Keratinocyte (primary cell): ENCODE measurements at regions not wholly inside any gene's neighbourhood (a gene's known extent, or its start where the extent isn't known, plus 50 kb on each side); places are given as distances from the start of the nearest gene placed in this dataset.

Experiments used
- DNase-seq: peaks from one replicate; pipeline ENCODE4 v3.0.0-alpha.2; 2011; ENCODE audit warnings: low read depth, missing footprints, low spot score
- FAIRE-seq: peaks from 2 replicates; lab custom pipeline; 2011; peaks lifted over from hg19 to GRCh38; lab: Jason Lieb, UNC
- H2AFZ ChIP-seq: 2 replicates; pipeline ENCODE4 v1.6.0; 2012; ENCODE audit warnings: low read length, control low read depth, inconsistent platforms; ENCODE audit not compliant: control insufficient read depth
- H3K27ac ChIP-seq: 2 replicates; pipeline ENCODE4 v1.5.1; 2011; ENCODE audit warnings: low read length; ENCODE audit not compliant: control insufficient read depth, insufficient read depth
- H3K27me3 ChIP-seq: 3 replicates; pipeline ENCODE4 v1.6.0; 2011; ENCODE audit warnings: low read length; ENCODE audit not compliant: control insufficient read depth, insufficient read depth; ENCODE audit errors: extremely low read depth
- H3K36me3 ChIP-seq, 2 experiments: 2 replicates in 1 of 2; 3 replicates in 1 of 2; pipeline ENCODE4 v1.5.1; 2011; ENCODE audit warnings: low read length in 2 of 2, mild to moderate bottlenecking in 1 of 2; ENCODE audit not compliant: control insufficient read depth in 2 of 2, insufficient read depth in 2 of 2; ENCODE audit errors: extremely low read depth in 1 of 2
- H3K4me1 ChIP-seq: 3 replicates; pipeline ENCODE4 v1.5.1; 2011; ENCODE audit warnings: low read length; ENCODE audit not compliant: control insufficient read depth, insufficient read depth; ENCODE audit errors: extremely low read depth
- H3K4me2 ChIP-seq: 3 replicates; pipeline ENCODE4 v1.6.0; 2011; ENCODE audit warnings: low read depth, low read length; ENCODE audit not compliant: control insufficient read depth, insufficient read depth; ENCODE audit errors: extremely low read depth
- H3K4me3 ChIP-seq, 3 experiments: fragments of 200-600 bp in 1 of 3; sonication (generic) in 1 of 3; 2 replicates in 2 of 3; 3 replicates in 1 of 3; pipeline ENCODE4 v1.5.1; 2011 to 2016; ENCODE audit warnings: low read length in 3 of 3, mild to moderate bottlenecking in 3 of 3, control low read depth in 2 of 3, inconsistent platforms in 1 of 3, low read depth in 1 of 3, mixed read lengths in 1 of 3, mixed run types in 1 of 3, moderate library complexity in 1 of 3; ENCODE audit not compliant: control insufficient read depth in 2 of 3, insufficient read depth in 2 of 3; ENCODE audit errors: extremely low read depth in 1 of 3
- H3K79me2 ChIP-seq: 2 replicates; pipeline ENCODE4 v1.6.0; 2012; ENCODE audit warnings: low read length; ENCODE audit not compliant: control insufficient read depth, insufficient read depth
- H3K9ac ChIP-seq: 3 replicates; pipeline ENCODE4 v1.6.0; 2011; ENCODE audit warnings: low read length; ENCODE audit not compliant: control insufficient read depth, insufficient read depth; ENCODE audit errors: extremely low read depth
- H3K9me1 ChIP-seq: 3 replicates; pipeline ENCODE4 v1.6.0; 2011; ENCODE audit warnings: low read length; ENCODE audit not compliant: control insufficient read depth, insufficient read depth; ENCODE audit errors: extremely low read depth
- H3K9me3 ChIP-seq: 2 replicates; pipeline ENCODE4 v1.5.1; 2012; ENCODE audit warnings: low read depth, low read length; ENCODE audit not compliant: control insufficient read depth
- H4K20me1 ChIP-seq: 3 replicates; pipeline ENCODE4 v1.6.0; 2011; ENCODE audit warnings: low read length; ENCODE audit not compliant: control insufficient read depth, insufficient read depth; ENCODE audit errors: extremely low read depth
- EZH2 ChIP-seq: IDR thresholded peaks from one replicate; pipeline ENCODE4 v1.6.1; 2012; ENCODE audit warnings: inconsistent platforms, mild to moderate bottlenecking, low read length, moderate library complexity
- dilution Hi-C: fragments of 300-500 bp; cut with MboI; formaldehyde crosslinking; loops from one replicate; pipeline ENCODE4 v1.7.0; 2020; ENCODE audit warnings: low sequenced_read_pairs; ENCODE audit not compliant: extremely low pct_ligation_motif_present
- TF ChIP-seq, protein P1 (sequence below), 3 experiments: IDR thresholded peaks in 1 of 3; conservative IDR thresholded peaks in 1 of 3; optimal IDR thresholded peaks in 1 of 3; 2 replicates in 2 of 3; 3 replicates in 1 of 3; pipeline versions ENCODE3 to v1.5.1; 2011; ENCODE audit warnings: low read length in 3 of 3, mild to moderate bottlenecking in 3 of 3, moderate library complexity in 2 of 3, control low read depth in 1 of 3, inconsistent platforms in 1 of 3; ENCODE audit not compliant: insufficient read depth in 2 of 3; ENCODE audit errors: extremely low read depth in 1 of 3

- H3K27me3 ChIP-seq: no peaks in the 10 kb centered on the region
- peaks cover 4% of the 10 kb centered on the region for H3K4me1 ChIP-seq
- DNase-seq: no peak
- H3K27ac ChIP-seq: no peak overlapping the region
- no peak overlapping the region for H3K9ac ChIP-seq
- H3K79me2 ChIP-seq: no peaks in the 10 kb centered on the region
- no peaks in the 10 kb centered on the region for H3K36me3 ChIP-seq
- no peak for TF ChIP-seq EZH2
- TF ChIP-seq, protein P1, sequence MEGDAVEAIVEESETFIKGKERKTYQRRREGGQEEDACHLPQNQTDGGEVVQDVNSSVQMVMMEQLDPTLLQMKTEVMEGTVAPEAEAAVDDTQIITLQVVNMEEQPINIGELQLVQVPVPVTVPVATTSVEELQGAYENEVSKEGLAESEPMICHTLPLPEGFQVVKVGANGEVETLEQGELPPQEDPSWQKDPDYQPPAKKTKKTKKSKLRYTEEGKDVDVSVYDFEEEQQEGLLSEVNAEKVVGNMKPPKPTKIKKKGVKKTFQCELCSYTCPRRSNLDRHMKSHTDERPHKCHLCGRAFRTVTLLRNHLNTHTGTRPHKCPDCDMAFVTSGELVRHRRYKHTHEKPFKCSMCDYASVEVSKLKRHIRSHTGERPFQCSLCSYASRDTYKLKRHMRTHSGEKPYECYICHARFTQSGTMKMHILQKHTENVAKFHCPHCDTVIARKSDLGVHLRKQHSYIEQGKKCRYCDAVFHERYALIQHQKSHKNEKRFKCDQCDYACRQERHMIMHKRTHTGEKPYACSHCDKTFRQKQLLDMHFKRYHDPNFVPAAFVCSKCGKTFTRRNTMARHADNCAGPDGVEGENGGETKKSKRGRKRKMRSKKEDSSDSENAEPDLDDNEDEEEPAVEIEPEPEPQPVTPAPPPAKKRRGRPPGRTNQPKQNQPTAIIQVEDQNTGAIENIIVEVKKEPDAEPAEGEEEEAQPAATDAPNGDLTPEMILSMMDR (optimal IDR thresholded peaks at IDR 0.05 in 1 of 3, IDR thresholded peaks at IDR 0.05 in 1 of 3, conservative IDR thresholded peaks at IDR 0.05 in 1 of 3; ENCODE audit: extremely low read depth in 1 of 3, insufficient read depth in 2 of 3, low read length in 3 of 3): no peak
- no peaks in the 10 kb centered on the region for H3K9me3 ChIP-seq
- no peak overlapping the region for H3K4me3 ChIP-seq
- H2AFZ ChIP-seq: no peak overlapping the region
- FAIRE-seq: no peak
- no peaks in the 10 kb centered on the region for H4K20me1 ChIP-seq
- no peaks in the 10 kb centered on the region for H3K9me1 ChIP-seq
- dilution Hi-C loops: no loop called here
- no peak overlapping the region for H3K4me2 ChIP-seq
Measured at GRCh38 chr13:33352041-33352440, 66.5 kb upstream of the STARD13 start.

- FAIRE-seq: no peak
- no peak overlapping the region for H3K27ac ChIP-seq
- H3K9ac ChIP-seq: no peak overlapping the region
- H3K27me3 ChIP-seq: no peaks in the 10 kb centered on the region
- no peak overlapping the region for H3K4me2 ChIP-seq
- H3K79me2 ChIP-seq: no peaks in the 10 kb centered on the region
- H3K4me1 ChIP-seq: peaks cover 4% of the 10 kb centered on the region
- DNase-seq: no peak
- no peak for TF ChIP-seq EZH2
- TF ChIP-seq, protein P1 (optimal IDR thresholded peaks at IDR 0.05 in 1 of 3, IDR thresholded peaks at IDR 0.05 in 1 of 3, conservative IDR thresholded peaks at IDR 0.05 in 1 of 3; ENCODE audit: extremely low read depth in 1 of 3, insufficient read depth in 2 of 3, low read length in 3 of 3): no peak
- H3K9me3 ChIP-seq: no peaks in the 10 kb centered on the region
- no peaks in the 10 kb centered on the region for H4K20me1 ChIP-seq
- dilution Hi-C loops: no loop called here
- no peak overlapping the region for H2AFZ ChIP-seq
- no peaks in the 10 kb centered on the region for H3K9me1 ChIP-seq
- no peak overlapping the region for H3K4me3 ChIP-seq
- no peaks in the 10 kb centered on the region for H3K36me3 ChIP-seq
Measured at GRCh38 chr13:33352526-33352925, 67.0 kb upstream of the STARD13 start.
